Ishikawa (cell line): ENCODE measurements at regions not wholly inside any gene's neighbourhood (a gene's known extent, or its start where the extent isn't known, plus 50 kb on each side); places are given as distances from the start of the nearest gene placed in this dataset.

ENCODE experiments used
- CEBPB ChIP-seq: IDR thresholded peaks from 2 replicates; pipeline ENCODE4 v1.6.1; 2012
- CREB1 ChIP-seq: IDR thresholded peaks from 2 replicates; pipeline ENCODE4 v1.6.1; 2012; ENCODE audit warnings: low read depth
- EGR1 ChIP-seq: IDR thresholded peaks from 2 replicates; pipeline ENCODE4 v1.6.1; 2012
- EP300 ChIP-seq: IDR thresholded peaks from 2 replicates; pipeline ENCODE4 v1.6.1; 2012; ENCODE audit warnings: borderline replicate concordance
- MAX ChIP-seq: IDR thresholded peaks from 2 replicates; pipeline ENCODE4 v1.6.1; 2012
- NFIC ChIP-seq: IDR thresholded peaks from 2 replicates; pipeline ENCODE4 v1.6.1; 2012
- RAD21 ChIP-seq: IDR thresholded peaks from 2 replicates; pipeline ENCODE4 v1.6.1; 2012; ENCODE audit warnings: low read depth
- REST ChIP-seq: IDR thresholded peaks from 2 replicates; pipeline ENCODE4 v1.6.1; 2012; ENCODE audit warnings: low read depth, mild to moderate bottlenecking
- TAF1 ChIP-seq: IDR thresholded peaks from 2 replicates; pipeline ENCODE4 v1.6.1; 2012; ENCODE audit warnings: low read depth, mild to moderate bottlenecking
- TCF12 ChIP-seq: IDR thresholded peaks from 2 replicates; pipeline ENCODE4 v1.6.1; 2012; ENCODE audit warnings: low read depth
- TEAD4 ChIP-seq: IDR thresholded peaks from 2 replicates; pipeline ENCODE4 v1.6.1; 2012
- YY1 ChIP-seq: IDR thresholded peaks from 2 replicates; pipeline ENCODE4 v1.6.1; 2012; ENCODE audit warnings: low read depth
- ZBTB7A ChIP-seq: IDR thresholded peaks from 2 replicates; pipeline ENCODE4 v1.6.1; 2012; ENCODE audit warnings: low read depth
- TF ChIP-seq, protein P1 (sequence below): IDR thresholded peaks from 2 replicates; pipeline ENCODE4 v1.6.1; 2012

DNA sequence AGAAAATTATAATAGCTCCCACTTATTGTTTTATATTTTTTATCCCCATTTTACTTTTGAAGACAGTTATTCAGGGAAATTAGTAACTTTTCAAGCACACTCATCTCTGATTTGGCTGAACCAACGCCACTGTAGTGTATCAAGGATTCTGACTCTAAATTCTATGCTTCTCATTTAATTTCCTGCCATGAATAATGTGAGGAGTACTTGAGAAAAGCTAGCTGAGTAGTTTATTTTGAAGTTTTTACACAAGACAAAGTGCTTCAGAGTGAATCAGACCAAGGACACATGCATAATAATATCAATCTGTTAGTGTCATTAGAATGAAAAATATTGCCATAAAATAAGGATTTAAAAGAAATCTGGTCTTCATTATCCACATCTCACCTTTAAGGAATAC lies 329.9 kb downstream of the SLITRK6 start:
- TF ChIP-seq EP300: no peak
- no peak for TF ChIP-seq CEBPB
- TF ChIP-seq TAF1: no peak
- no peak for TF ChIP-seq REST
- TF ChIP-seq MAX: no peak
- TF ChIP-seq EGR1: no peak
- TF ChIP-seq, protein P1, sequence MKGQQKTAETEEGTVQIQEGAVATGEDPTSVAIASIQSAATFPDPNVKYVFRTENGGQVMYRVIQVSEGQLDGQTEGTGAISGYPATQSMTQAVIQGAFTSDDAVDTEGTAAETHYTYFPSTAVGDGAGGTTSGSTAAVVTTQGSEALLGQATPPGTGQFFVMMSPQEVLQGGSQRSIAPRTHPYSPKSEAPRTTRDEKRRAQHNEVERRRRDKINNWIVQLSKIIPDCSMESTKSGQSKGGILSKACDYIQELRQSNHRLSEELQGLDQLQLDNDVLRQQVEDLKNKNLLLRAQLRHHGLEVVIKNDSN: no peak
- no peak for TF ChIP-seq CREB1
- no peak for TF ChIP-seq TEAD4
- no peak for TF ChIP-seq RAD21
- no peak for TF ChIP-seq NFIC
- no peak for TF ChIP-seq ZBTB7A
- no peak for TF ChIP-seq TCF12
- TF ChIP-seq YY1: no peak
